Pancreas (tissue), 10 donors: ENCODE measurements at regions not wholly inside any gene's neighbourhood (a gene's known extent, or its start where the extent isn't known, plus 50 kb on each side); places are given as distances from the start of the nearest gene placed in this dataset.

ENCODE experiments used
- ATAC-seq, 4 donors: fragments of 200-7000 bp; cut with Tn5 transposase; one replicate each; pipeline versions ENCODE4 v1.8.0 to v1.9.1; 2020; ENCODE audit warnings: mild to moderate bottlenecking in 4 of 4, moderate library complexity in 4 of 4
- DNase-seq, 6 donors: peaks; one replicate each; pipeline ENCODE4 v3.0.0-alpha.2; 2020
- FAIRE-seq: peaks from 2 replicates; lab custom pipeline; 2012; peaks lifted over from hg19 to GRCh38; lab: Jason Lieb, UNC
- H3K27ac ChIP-seq, 4 donors: fragments of 200-600 bp; sonication (generic); 1 replicate in 3 of 4; 2 replicates in 1 of 4; pipeline versions ENCODE4 v1.5.0 to v1.8.0; 2020
- H3K27me3 ChIP-seq, 4 donors: fragments of 200-600 bp; one replicate each; pipeline ENCODE4 v1.8.0; 2021
- H3K36me3 ChIP-seq, 3 donors: fragments of 200-600 bp; sonication (generic) in 1 of 3; one replicate each; pipeline versions ENCODE4 v1.5.0 to v1.8.0; 2020 to 2021
- H3K4me1 ChIP-seq, 3 donors: fragments of 200-600 bp; one replicate each; pipeline ENCODE4 v1.8.0; 2021
- H3K4me3 ChIP-seq, 4 donors: fragments of 200-600 bp; sonication (generic) in 2 of 4; one replicate each; pipeline versions ENCODE4 v1.5.0 to v1.8.0; 2020 to 2021
- H3K9me3 ChIP-seq, 4 donors: fragments of 200-600 bp; one replicate each; pipeline ENCODE4 v1.8.0; 2021
- CTCF ChIP-seq, 4 donors: fragments of 200-600 bp; sonication (generic) in 3 of 4; IDR thresholded peaks; one replicate each; pipeline versions ENCODE4 v1.5.0 to v1.8.0; 2021; ENCODE audit warnings: antibody characterized with exemption in 4 of 4
- WGBS, 2 donors: extraction: QIAGEN DNeasy Blood & Tissue Kit; methylation state at CpG; one replicate each; pipeline ENCODE4 v1.1.7; 2013; 5-methylcytosine and 5-hydroxymethylcytosine counted together
- intact Hi-C, 3 donors: fragments of 100-400 bp; cut with DNase I; formaldehyde crosslinking; loops; one replicate each; pipeline versions ENCODE4 v1.11.1 to v1.14.2; 2022
- donor health status: healthy with polysubstance abuse.
- donor health status: DM: no; HTN: no; CAD: no; lungs with moderate emphysema.
- donor health status: DM: no; HTN: no; CAD: no.
- donor health status: control.
- donor health status: control.
- donor health status: Bipolar disorder and iron deficiency.
- donor health status: DM: yes; HTN: yes; CAD: no.
- donor health status: DM: no; HTN: no; CAD: no.
- donor health status: DM: no; HTN: no; CAD: no.
- donor health status: DM: yes; HTN: yes; CAD: no.

GRCh38 chr1:172801771-172802322, 142.9 kb downstream of the FASLG start:
- Histone ChIP-seq H3K27ac (no peak overlapping the region), H3K36me3 (no peaks in the 10 kb centered on the region), H3K4me1 (no peaks in the 10 kb centered on the region), H3K4me3 (no peak overlapping the region), H3K27me3 (no peaks in the 10 kb centered on the region), H3K9me3 (peaks cover 0 to 2% (median 0%) of the 10 kb centered on the region in 4 donors)
- no peak for FAIRE-seq
- no peak for ATAC-seq
- WGBS, 2 donors: 81 to 88% methylated on average over 1 of the region's 1 CpG
- DNase-seq: no peak
- intact Hi-C loops: no loop called here
- TF ChIP-seq CTCF (IDR thresholded peaks at IDR 0.05): no peak

GRCh38 chr1:172809750-172810149, 150.8 kb downstream of the FASLG start:
- ATAC-seq (no peak), DNase-seq (no peak), FAIRE-seq (no peak)
- Histone ChIP-seq H3K27me3 (no peaks in the 10 kb centered on the region), H3K4me3 (no peak overlapping the region), H3K4me1 (peaks cover 0 to 7% (median 5%) of the 10 kb centered on the region in 3 donors), H3K9me3 (no peaks in the 10 kb centered on the region), H3K36me3 (no peaks in the 10 kb centered on the region), H3K27ac (no peak overlapping the region)
- WGBS, 2 donors: 88 to 94% methylated on average over 1 of the region's 1 CpG
- no peak for TF ChIP-seq CTCF (IDR thresholded peaks at IDR 0.05)
- intact Hi-C loops: no loop called here

- DNase-seq: no peak
- Histone ChIP-seq H3K36me3 (no peaks in the 10 kb centered on the region), H3K27me3 (no peaks in the 10 kb centered on the region), H3K27ac (no peak overlapping the region), H3K4me1 (peaks cover 0 to 7% (median 5%) of the 10 kb centered on the region in 3 donors), H3K9me3 (no peaks in the 10 kb centered on the region), H3K4me3 (no peak overlapping the region)
- peak in 1 of 4 donors; percentile 29 for ATAC-seq
- no peak for FAIRE-seq
- TF ChIP-seq CTCF (IDR thresholded peaks at IDR 0.05): no peak
- intact Hi-C loops: no loop called here
Observed at GRCh38 chr1:172810480-172811175, 151.7 kb downstream of the FASLG start.

GRCh38 chr1:172811694-172812093, 152.8 kb downstream of the FASLG start:
- Histone ChIP-seq H3K27me3 (no peaks in the 10 kb centered on the region), H3K36me3 (no peaks in the 10 kb centered on the region), H3K4me1 (peaks cover 0 to 7% (median 5%) of the 10 kb centered on the region in 3 donors), H3K27ac (no peak overlapping the region), H3K9me3 (no peaks in the 10 kb centered on the region), H3K4me3 (no peak overlapping the region)
- intact Hi-C loops: no loop called here
- ATAC-seq (no peak), DNase-seq (no peak), FAIRE-seq (no peak)
- no peak for TF ChIP-seq CTCF (IDR thresholded peaks at IDR 0.05)

- no peak for FAIRE-seq
- no peak overlapping the region for H3K4me3 ChIP-seq
- intact Hi-C loops: no loop called here
- no peak for DNase-seq
- no peaks in the 10 kb centered on the region for H3K9me3 ChIP-seq
- H3K4me1 ChIP-seq: peaks cover 0 to 7% (median 5%) of the 10 kb centered on the region in 3 donors
- no peak for TF ChIP-seq CTCF (IDR thresholded peaks at IDR 0.05)
- no peaks in the 10 kb centered on the region for H3K36me3 ChIP-seq
- no peaks in the 10 kb centered on the region for H3K27me3 ChIP-seq
- no peak for ATAC-seq
- H3K27ac ChIP-seq: no peak overlapping the region
Observed at GRCh38 chr1:172812118-172812517, 153.2 kb downstream of the FASLG start.
